Liver (tissue), 8 donors: ENCODE measurements at regions not wholly inside any gene's neighbourhood (a gene's known extent, or its start where the extent isn't known, plus 50 kb on each side); places are given as distances from the start of the nearest gene placed in this dataset.

ENCODE experiments used
- DNase-seq: peaks from one replicate; pipeline ENCODE4 v3.0.0-alpha.2; 2017; ENCODE audit warnings: low spot score
- H3K27ac ChIP-seq, 2 donors: one replicate each; pipeline ENCODE4 v1.7.0; 2013; ENCODE audit warnings: inconsistent platforms in 2 of 2, low read length in 2 of 2, control low read depth in 1 of 2, low read depth in 1 of 2, mild to moderate bottlenecking in 1 of 2
- H3K27me3 ChIP-seq, 4 donors: one replicate each; pipeline versions ENCODE4 v1.6.1 to v1.7.0; 2013; ENCODE audit warnings: low read length in 3 of 4, inconsistent platforms in 1 of 4, mild to moderate bottlenecking in 1 of 4, moderate library complexity in 1 of 4; ENCODE audit not compliant: control insufficient read depth in 4 of 4, insufficient read depth in 4 of 4
- H3K36me3 ChIP-seq, 4 donors: one replicate each; pipeline versions ENCODE4 v1.6.1 to v1.7.0; 2013; ENCODE audit warnings: low read length in 3 of 4, mild to moderate bottlenecking in 3 of 4, low read depth in 1 of 4, moderate library complexity in 1 of 4; ENCODE audit not compliant: control insufficient read depth in 4 of 4, insufficient read depth in 3 of 4
- H3K4me1 ChIP-seq, 4 donors: one replicate each; pipeline versions ENCODE4 v1.6.1 to v1.7.0; 2013; ENCODE audit warnings: low read length in 3 of 4, mild to moderate bottlenecking in 3 of 4, moderate library complexity in 1 of 4; ENCODE audit not compliant: control insufficient read depth in 4 of 4, insufficient read depth in 4 of 4
- H3K4me3 ChIP-seq, 3 donors: one replicate each; pipeline versions ENCODE4 v1.6.1 to v1.7.0; 2013; ENCODE audit warnings: low read length in 3 of 3, control low read depth in 1 of 3, low read depth in 1 of 3, mild to moderate bottlenecking in 1 of 3
- H3K9ac ChIP-seq, 2 donors: one replicate each; pipeline ENCODE4 v1.7.0; 2013; ENCODE audit warnings: low read length in 2 of 2, mild to moderate bottlenecking in 2 of 2, moderate library complexity in 2 of 2, control low read depth in 1 of 2, low read depth in 1 of 2
- H3K9me3 ChIP-seq, 4 donors: one replicate each; pipeline versions ENCODE4 v1.6.1 to v1.7.0; 2013; ENCODE audit warnings: low read length in 3 of 4; ENCODE audit not compliant: control insufficient read depth in 4 of 4
- ATF3 ChIP-seq: IDR thresholded peaks from 2 replicates; pipeline ENCODE4 v1.6.1; 2016; ENCODE audit warnings: antibody characterized with exemption
- CTCF ChIP-seq: fragments of 150-350 bp; IDR thresholded peaks from 2 replicates; pipeline ENCODE4 v1.5.1; 2017; ENCODE audit warnings: improper control_type of control experiment, low read depth, low read length; ENCODE audit not compliant: missing input control
- EGR1 ChIP-seq, 2 donors: IDR thresholded peaks; 2 replicates each; pipeline ENCODE4 v1.6.1; 2016 to 2018; ENCODE audit warnings: antibody characterized with exemption in 2 of 2, low read depth in 2 of 2
- FOXA1 ChIP-seq: IDR thresholded peaks from 2 replicates; pipeline ENCODE4 v1.6.1; 2016; ENCODE audit warnings: antibody characterized with exemption
- FOXA2 ChIP-seq: IDR thresholded peaks from 2 replicates; pipeline ENCODE4 v1.6.1; 2016; ENCODE audit warnings: antibody characterized with exemption
- GABPA ChIP-seq, 2 donors: IDR thresholded peaks in 1 of 2; conservative IDR thresholded peaks in 1 of 2; 2 replicates each; pipeline ENCODE4 v1.6.1; 2016; ENCODE audit warnings: antibody characterized with exemption in 2 of 2, mild to moderate bottlenecking in 1 of 2, moderate library complexity in 1 of 2
- HNF4A ChIP-seq, 2 donors: conservative IDR thresholded peaks; 2 replicates each; pipeline ENCODE4 v1.6.1; 2016; ENCODE audit warnings: antibody characterized with exemption in 2 of 2, mild to moderate bottlenecking in 2 of 2
- HNF4G ChIP-seq: IDR thresholded peaks from 2 replicates; pipeline ENCODE4 v1.6.1; 2016; ENCODE audit warnings: antibody characterized with exemption
- JUND ChIP-seq, 2 donors: IDR thresholded peaks; 2 replicates each; pipeline ENCODE4 v1.6.1; 2016; ENCODE audit warnings: antibody characterized with exemption in 2 of 2
- MAX ChIP-seq: IDR thresholded peaks from 2 replicates; pipeline ENCODE4 v1.6.1; 2016; ENCODE audit warnings: antibody characterized with exemption
- NR2F2 ChIP-seq: IDR thresholded peaks from 2 replicates; pipeline ENCODE4 v1.6.1; 2016; ENCODE audit warnings: antibody characterized with exemption
- RAD21 ChIP-seq, 2 donors: IDR thresholded peaks; 2 replicates each; pipeline ENCODE4 v1.6.1; 2016; ENCODE audit warnings: antibody characterized with exemption in 2 of 2, mild to moderate bottlenecking in 2 of 2
- REST ChIP-seq: IDR thresholded peaks from 2 replicates; pipeline ENCODE4 v1.6.1; 2016; ENCODE audit warnings: antibody characterized with exemption, mild to moderate bottlenecking
- RXRA ChIP-seq, 2 donors: IDR thresholded peaks; 2 replicates each; pipeline ENCODE4 v1.6.1; 2017 to 2018; ENCODE audit warnings: antibody characterized with exemption in 2 of 2, mild to moderate bottlenecking in 1 of 2
- SP1 ChIP-seq: IDR thresholded peaks from 2 replicates; pipeline ENCODE4 v1.6.1; 2018; ENCODE audit warnings: antibody characterized with exemption, mild to moderate bottlenecking
- TAF1 ChIP-seq: conservative IDR thresholded peaks from 2 replicates; pipeline ENCODE4 v1.6.1; 2016; ENCODE audit warnings: antibody characterized with exemption, mild to moderate bottlenecking
- YY1 ChIP-seq: IDR thresholded peaks from 2 replicates; pipeline ENCODE4 v1.6.1; 2016; ENCODE audit warnings: antibody characterized with exemption, mild to moderate bottlenecking
- ZBTB33 ChIP-seq: IDR thresholded peaks from 2 replicates; pipeline ENCODE4 v1.6.1; 2016; ENCODE audit warnings: antibody characterized with exemption
- WGBS: extraction: QIAGEN DNeasy Blood & Tissue Kit; methylation state at CpG from one replicate; pipeline ENCODE4 v1.1.7; 2013; 5-methylcytosine and 5-hydroxymethylcytosine counted together
- donor health status: healthy.
- donor health status: healthy.
- donor health status: healthy.
- donor health status: healthy.
- donor health status: healthy.

GRCh38 chr5:74382123-74382855 lies 258.2 kb downstream of the ENC1 start:
- Histone ChIP-seq H3K27me3 (no peaks in the 10 kb centered on the region), H3K4me1 (peaks cover 0 to 6% (median 3%) of the 10 kb centered on the region in 4 donors), H3K9me3 (no peaks in the 10 kb centered on the region), H3K27ac (no peak overlapping the region), H3K36me3 (no peaks in the 10 kb centered on the region), H3K4me3 (no peak overlapping the region), H3K9ac (no peak overlapping the region)
- no peak for TF ChIP-seq RXRA (IDR thresholded peaks at IDR 0.05)
- TF ChIP-seq JUND (IDR thresholded peaks at IDR 0.05), result no peak
- 89% methylated on average over 3 of the region's 3 CpGs for WGBS
- no peak for DNase-seq

- H3K36me3 ChIP-seq, result no peaks in the 10 kb centered on the region
- no peak overlapping the region for H3K27ac ChIP-seq
- H3K4me1 ChIP-seq, result peaks cover 0 to 6% (median 3%) of the 10 kb centered on the region in 4 donors
- DNase-seq, result no peak
- no peak overlapping the region for H3K4me3 ChIP-seq
- no peaks in the 10 kb centered on the region for H3K9me3 ChIP-seq
- H3K9ac ChIP-seq, result no peak overlapping the region
- no peaks in the 10 kb centered on the region for H3K27me3 ChIP-seq
- TF ChIP-seq ZBTB33 (no peak), GABPA (IDR thresholded peaks at IDR 0.05 in 1 of 2, conservative IDR thresholded peaks at IDR 0.05 in 1 of 2) (no peak), FOXA1 (no peak), JUND (IDR thresholded peaks at IDR 0.05) (no peak), HNF4A (conservative IDR thresholded peaks at IDR 0.05) (peak; percentile 46 to 47), RAD21 (IDR thresholded peaks at IDR 0.05) (peak in 1 of 2 donors; percentile 29), TAF1 (no peak)
- 45% methylated on average over 5 of the region's 5 CpGs for WGBS
These were observed 260.3 kb downstream of the ENC1 start for GRCh38 chr5:74380193-74380592.

GRCh38 chr5:74378464-74378863 lies 262.1 kb downstream of the ENC1 start:
- 89% methylated on average over 1 of the region's 1 CpG for WGBS
- no peaks in the 10 kb centered on the region for H3K9me3 ChIP-seq
- H3K27ac ChIP-seq, result no peak overlapping the region
- no peak overlapping the region for H3K9ac ChIP-seq
- DNase-seq, result no peak
- no peaks in the 10 kb centered on the region for H3K27me3 ChIP-seq
- H3K4me3 ChIP-seq, result no peak overlapping the region
- no peaks in the 10 kb centered on the region for H3K36me3 ChIP-seq
- H3K4me1 ChIP-seq, result peaks cover 0 to 6% (median 2%) of the 10 kb centered on the region in 4 donors
- no peak for TF ChIP-seq REST
- TF ChIP-seq HNF4A (conservative IDR thresholded peaks at IDR 0.05), result no peak
- no peak for TF ChIP-seq NR2F2
- TF ChIP-seq MAX, result no peak
- TF ChIP-seq EGR1 (IDR thresholded peaks at IDR 0.05; ENCODE audit: low read depth in 2 of 2), result no peak
- no peak for TF ChIP-seq RAD21 (IDR thresholded peaks at IDR 0.05)
- TF ChIP-seq FOXA1, result no peak
- TF ChIP-seq CTCF, result no peak
- no peak for TF ChIP-seq YY1
- no peak for TF ChIP-seq ATF3
- TF ChIP-seq JUND (IDR thresholded peaks at IDR 0.05), result no peak
- TF ChIP-seq ZBTB33, result no peak
- TF ChIP-seq HNF4G, result no peak
- TF ChIP-seq GABPA (IDR thresholded peaks at IDR 0.05 in 1 of 2, conservative IDR thresholded peaks at IDR 0.05 in 1 of 2), result no peak
- no peak for TF ChIP-seq RXRA (IDR thresholded peaks at IDR 0.05)
- no peak for TF ChIP-seq FOXA2
- no peak for TF ChIP-seq SP1
